ENCODE measurements at regions not wholly inside any gene's neighbourhood (a gene's known extent, or its start where the extent isn't known, plus 50 kb on each side); places are given as distances from the start of the nearest gene placed in this dataset.

- Histone ChIP-seq H3K4me3 (no peak overlapping the region), H3K27ac (no peak overlapping the region), H3K9me3 (no peaks in the 10 kb centered on the region), H3K27me3 (replicated peaks in 1 of 7) (no peaks in the 10 kb centered on the region), H3K36me3 (no peaks in the 10 kb centered on the region), H3K4me1 (no peaks in the 10 kb centered on the region)
- DNase-seq, result no peak
- TF ChIP-seq CTCF (IDR thresholded peaks at IDR 0.05 in 8 of 11, conservative IDR thresholded peaks at IDR 0.05 in 3 of 11) (no peak), POLR2A (IDR thresholded peaks at IDR 0.05) (no peak), POLR2AphosphoS5 (IDR thresholded peaks at IDR 0.05) (no peak)
- intact Hi-C loops (cut with DNase I; ENCODE audit: low total_unique reads), result no loop called here
- WGBS, 5 donors, result 83 to 93% (median 89%) methylated on average over 2 of the region's 2 CpGs
These were observed 151.7 kb upstream of the COL11A1 start for GRCh38 chr1:103259982-103260381.

- H3K27me3 ChIP-seq (replicated peaks in 1 of 7), result no peaks in the 10 kb centered on the region
- no peaks in the 10 kb centered on the region for H3K36me3 ChIP-seq
- H3K4me1 ChIP-seq, result no peaks in the 10 kb centered on the region
- intact Hi-C loops (cut with DNase I; ENCODE audit: low total_unique reads), result no loop called here
- no peaks in the 10 kb centered on the region for H3K9me3 ChIP-seq
- 89 to 97% (median 92%) methylated on average over 1 of the region's 1 CpG for WGBS, 5 donors
- H3K27ac ChIP-seq, result no peak overlapping the region
- no peak for DNase-seq
- H3K4me3 ChIP-seq, result no peak overlapping the region
- TF ChIP-seq POLR2A (IDR thresholded peaks at IDR 0.05) (no peak), CTCF (IDR thresholded peaks at IDR 0.05 in 8 of 11, conservative IDR thresholded peaks at IDR 0.05 in 3 of 11) (no peak), POLR2AphosphoS5 (IDR thresholded peaks at IDR 0.05) (no peak)
These were observed 148.2 kb upstream of the COL11A1 start for GRCh38 chr1:103256490-103256889.

GRCh38 chr1:103254691-103255090 lies 146.4 kb upstream of the COL11A1 start:
- TF ChIP-seq POLR2A (IDR thresholded peaks at IDR 0.05) (no peak), POLR2AphosphoS5 (IDR thresholded peaks at IDR 0.05) (no peak), CTCF (IDR thresholded peaks at IDR 0.05 in 8 of 11, conservative IDR thresholded peaks at IDR 0.05 in 3 of 11) (no peak)
- Histone ChIP-seq H3K4me1 (no peaks in the 10 kb centered on the region), H3K27me3 (replicated peaks in 1 of 7) (no peaks in the 10 kb centered on the region), H3K27ac (no peak overlapping the region), H3K36me3 (no peaks in the 10 kb centered on the region), H3K9me3 (no peaks in the 10 kb centered on the region), H3K4me3 (no peak overlapping the region)
- intact Hi-C loops (cut with DNase I; ENCODE audit: low total_unique reads), result no loop called here
- DNase-seq, result no peak
- 70 to 86% (median 74%) methylated on average over 3 of the region's 3 CpGs for WGBS, 5 donors

- TF ChIP-seq CTCF (IDR thresholded peaks at IDR 0.05 in 8 of 11, conservative IDR thresholded peaks at IDR 0.05 in 3 of 11) (no peak), POLR2A (IDR thresholded peaks at IDR 0.05) (no peak)
- no peak for DNase-seq
- H3K36me3 ChIP-seq, result no peaks in the 10 kb centered on the region
- no peaks in the 10 kb centered on the region for H3K27me3 ChIP-seq (replicated peaks in 1 of 7)
- no peak overlapping the region for H3K27ac ChIP-seq
- H3K9me3 ChIP-seq, result no peaks in the 10 kb centered on the region
- H3K4me3 ChIP-seq, result no peak overlapping the region
- intact Hi-C loops (cut with DNase I; ENCODE audit: low total_unique reads), result no loop called here
- H3K4me1 ChIP-seq, result no peaks in the 10 kb centered on the region
- WGBS, 5 donors, result 45 to 58% (median 56%) methylated on average over 3 of the region's 3 CpGs
These were observed 142.1 kb upstream of the COL11A1 start for GRCh38 chr1:103250441-103250861.
